HG02884 (cell line): ENCODE measurements at regions not wholly inside any gene's neighbourhood (a gene's known extent, or its start where the extent isn't known, plus 50 kb on each side); places are given as distances from the start of the nearest gene placed in this dataset.

Experiments
- ATAC-seq: cut with Tn5 transposase; IDR thresholded peaks from one replicate; pipeline ENCODE4 v1.9.1; 2021; ENCODE audit warnings: mild to moderate bottlenecking, moderate library complexity; ENCODE audit not compliant: unreplicated experiment

DNA sequence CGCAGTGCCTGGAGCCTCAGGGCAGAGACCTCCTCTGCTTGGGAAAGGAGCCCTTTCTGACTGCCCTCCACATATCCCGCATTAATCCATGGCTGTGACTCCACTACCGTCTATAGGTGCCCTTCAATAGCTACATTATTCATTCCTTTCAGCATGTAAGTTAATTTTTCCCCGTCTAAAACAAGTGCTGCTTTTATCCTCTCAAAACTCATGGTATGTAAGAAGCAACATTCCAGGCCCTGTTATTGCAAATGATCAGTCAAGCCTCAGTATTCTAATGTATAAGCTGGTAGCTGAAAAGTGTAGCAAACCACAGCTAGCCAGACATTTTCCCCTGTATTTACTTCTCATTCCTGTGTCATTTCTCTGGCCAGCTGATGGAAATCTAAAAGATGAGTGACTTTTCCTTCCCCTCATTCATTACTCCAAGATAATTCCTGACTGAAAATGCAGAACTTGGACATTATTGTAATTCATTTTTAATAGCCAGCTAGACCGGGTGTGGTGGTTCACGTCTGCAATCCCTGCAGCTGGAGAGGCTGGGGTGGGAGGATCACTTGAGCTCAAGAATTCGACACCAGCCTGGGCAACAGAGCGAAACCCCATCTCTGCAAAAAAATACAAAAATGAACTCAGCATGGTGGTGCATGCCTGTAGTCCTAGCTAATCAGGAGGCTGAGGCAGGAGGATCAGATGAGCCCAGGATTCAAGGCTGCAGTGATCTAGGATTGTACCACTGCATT is 88.5 kb upstream of the SOD1 start:
- no peak for ATAC-seq

- no peak for ATAC-seq
Measured at GRCh38 chr21:31566611-31567010, 92.9 kb upstream of the SOD1 start.

GRCh38 chr21:31566064-31566463 is 93.4 kb upstream of the SOD1 start:
- ATAC-seq, result no peak

GRCh38 chr21:31564439-31564838 is 95.1 kb upstream of the SOD1 start:
- ATAC-seq, result no peak

DNA sequence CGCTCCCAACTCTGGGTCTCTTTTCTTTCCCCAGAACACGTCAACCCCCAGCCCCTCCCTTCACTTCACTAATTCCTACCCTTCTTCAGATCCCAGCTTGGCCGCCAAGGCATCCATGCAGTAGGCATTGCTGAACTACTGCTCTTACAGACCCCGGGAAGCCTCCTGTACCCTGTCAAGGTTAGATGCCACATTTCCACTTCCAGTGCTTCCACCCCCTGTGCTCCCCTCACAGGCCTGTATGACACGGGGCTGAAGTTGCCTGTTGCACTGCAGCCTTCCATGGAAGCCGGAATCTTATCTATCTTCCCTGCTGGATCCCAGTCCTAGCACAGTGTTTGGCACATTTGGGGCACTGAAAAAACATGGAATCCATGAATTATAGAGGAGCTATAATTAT is 99.0 kb upstream of the SOD1 start:
- no peak for ATAC-seq

GRCh38 chr21:31559368-31560119 is 99.9 kb upstream of the SOD1 start:
- peak; percentile 59 for ATAC-seq

- ATAC-seq, result peak; percentile 71
Measured at GRCh38 chr21:31558962-31559367, 100.5 kb upstream of the SOD1 start.

DNA sequence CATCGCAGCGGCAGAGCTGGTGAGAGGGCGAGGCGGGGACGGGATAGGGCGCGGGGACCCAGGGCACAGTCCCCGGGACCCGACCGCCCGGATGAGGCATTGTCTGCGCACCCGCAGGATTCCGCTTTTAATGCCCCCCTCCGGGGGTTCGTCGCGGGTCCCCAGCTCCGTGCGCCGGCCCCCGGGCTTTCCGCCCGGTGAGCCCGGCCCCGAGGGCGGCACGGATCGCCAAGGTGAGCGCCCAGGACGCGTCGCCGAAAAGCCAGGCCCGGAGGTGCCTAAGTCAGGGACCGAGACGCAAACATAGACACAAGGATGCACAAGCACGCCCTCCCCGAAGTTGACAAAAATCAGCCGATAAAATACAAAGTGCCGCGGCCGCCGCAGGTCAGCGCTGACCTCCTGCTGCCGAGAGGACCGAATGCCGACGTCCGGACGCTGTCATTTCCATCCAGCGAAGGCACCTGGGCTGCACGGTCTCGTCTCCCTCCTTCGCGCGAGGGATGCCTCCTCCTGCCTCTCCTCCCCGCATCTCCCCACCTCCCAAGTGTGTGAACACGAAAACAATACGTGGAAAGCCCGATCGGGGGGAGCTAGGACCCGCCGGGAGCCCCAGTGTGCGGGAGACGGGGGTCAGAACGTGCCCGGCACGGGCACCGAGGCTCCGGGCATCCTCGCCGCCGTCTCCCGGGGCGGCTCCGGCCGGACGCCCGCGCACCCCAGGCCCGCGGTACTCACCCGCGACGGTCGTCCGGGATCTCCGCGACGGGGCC is 101.1 kb upstream of the SOD1 start:
- no peak for ATAC-seq

GRCh38 chr21:31557421-31558188 is 101.9 kb upstream of the SOD1 start:
- ATAC-seq, result no peak

GRCh38 chr21:31556662-31557061 is 102.8 kb upstream of the SOD1 start:
- ATAC-seq, result no peak

- no peak for ATAC-seq
Measured at GRCh38 chr21:31555741-31556191, 103.7 kb upstream of the SOD1 start.

- peak; percentile 78 for ATAC-seq
Measured at GRCh38 chr21:31554511-31555022, 104.9 kb upstream of the SOD1 start.

GRCh38 chr21:31553926-31554325 is 105.6 kb upstream of the SOD1 start:
- ATAC-seq, result no peak

- no peak for ATAC-seq
Measured at GRCh38 chr21:31553461-31553860, 106.0 kb upstream of the SOD1 start.

- ATAC-seq, result no peak
Measured at GRCh38 chr21:31552826-31553225, 106.7 kb upstream of the SOD1 start.

GRCh38 chr21:31550070-31550469 is 109.4 kb upstream of the SOD1 start:
- ATAC-seq, result no peak

GRCh38 chr21:31548688-31549087 is 110.8 kb upstream of the SOD1 start:
- no peak for ATAC-seq

DNA sequence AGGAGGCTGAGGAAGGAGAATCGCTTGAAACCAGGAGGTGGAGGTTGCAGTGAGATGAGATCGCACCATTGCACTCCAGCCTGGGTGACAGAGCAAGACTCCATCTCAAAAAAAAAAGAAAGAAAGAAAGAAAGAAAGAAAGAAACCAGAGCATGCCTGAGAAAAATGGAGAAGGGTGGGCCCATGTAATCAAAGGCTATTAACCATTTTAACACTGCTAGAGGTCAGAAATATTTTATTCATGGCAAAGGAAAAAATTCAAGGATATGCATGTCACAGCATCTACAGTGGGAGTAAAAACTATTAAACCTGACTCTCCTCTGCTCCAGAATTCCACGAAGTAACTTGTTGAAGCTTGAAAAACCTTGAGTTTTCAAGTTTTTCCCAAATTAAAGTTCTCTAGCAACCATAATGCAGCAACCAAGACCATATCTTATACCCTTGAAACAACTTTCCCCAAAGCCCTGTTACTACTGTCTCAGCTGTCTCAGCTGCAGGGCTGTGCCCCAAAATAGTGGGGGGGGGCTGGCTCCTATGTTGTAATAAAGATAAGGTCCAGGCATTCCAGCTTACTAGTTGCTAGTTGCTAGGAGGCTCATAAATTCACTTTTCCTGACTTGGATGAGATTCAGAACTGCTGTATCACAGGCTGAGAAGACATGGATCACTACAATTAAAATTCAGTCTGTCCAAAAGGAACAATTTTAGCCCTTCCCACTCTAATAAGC is 112.9 kb upstream of the SOD1 start:
- ATAC-seq, result no peak

DNA sequence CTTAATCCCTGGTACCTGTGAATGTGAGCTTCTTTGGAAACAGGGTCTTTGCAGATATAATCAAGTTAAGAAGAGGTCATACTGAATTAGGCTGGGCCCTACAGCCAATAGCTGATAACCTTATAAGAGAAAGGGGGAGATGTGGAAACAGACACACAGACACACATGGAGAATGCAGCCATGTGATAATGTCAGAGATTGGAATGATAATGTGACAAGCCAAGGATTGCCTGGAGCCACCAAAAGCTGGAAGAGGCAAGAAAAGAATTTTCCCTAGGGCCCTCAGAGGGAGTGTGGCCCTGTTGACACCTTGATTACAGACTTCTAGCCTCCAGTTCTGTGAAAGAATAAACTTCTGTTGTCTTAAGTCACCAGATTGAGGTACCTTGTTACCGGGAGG is 114.5 kb upstream of the SOD1 start:
- ATAC-seq, result no peak

DNA sequence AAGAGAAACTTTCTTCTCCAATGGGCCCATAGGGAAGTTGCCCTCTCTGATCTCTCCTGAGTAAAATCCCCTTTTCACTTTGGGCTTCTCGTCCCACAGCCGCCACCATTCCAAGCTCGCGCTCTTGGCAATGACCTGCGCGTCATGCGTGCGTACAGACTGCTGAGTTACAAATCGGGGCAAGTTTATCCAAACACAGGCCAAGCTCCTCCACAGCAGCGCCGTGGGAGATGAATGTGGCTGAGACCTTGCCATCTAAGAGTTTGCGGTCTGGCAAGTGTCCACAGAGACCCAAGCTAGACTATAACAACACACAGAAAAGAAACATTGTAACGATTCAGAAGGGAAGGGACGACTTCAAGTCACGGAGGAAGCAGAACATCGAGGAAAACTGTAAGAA is 116.3 kb upstream of the SOD1 start:
- no peak for ATAC-seq
